RWPE2 (cell line): ENCODE measurements at regions not wholly inside any gene's neighbourhood (a gene's known extent, or its start where the extent isn't known, plus 50 kb on each side); places are given as distances from the start of the nearest gene placed in this dataset.
A peak's percentile ranks its signal among the peaks of the same experiment; 100 is the strongest.

ENCODE experiments used
- ATAC-seq: fragments of 200-7000 bp; cut with Tn5 transposase; 3 replicates; pipeline ENCODE4 v1.9.1; 2021; ENCODE audit warnings: low read depth
- DNase-seq: peaks from one replicate; pipeline ENCODE4 v3.0.0-alpha.2; 2020; ENCODE audit warnings: low spot score
- H3K27ac ChIP-seq: fragments of 450-650 bp; 2 replicates; pipeline ENCODE4 v1.5.1; 2017; ENCODE audit warnings: mild to moderate bottlenecking; ENCODE audit not compliant: poor library complexity, severe bottlenecking
- H3K27me3 ChIP-seq: fragments of 250-450 bp; sonication (Bioruptor Pico); 2 replicates; pipeline ENCODE4 v1.5.1; 2021; ENCODE audit warnings: mild to moderate bottlenecking, moderate library complexity; ENCODE audit not compliant: insufficient read depth, poor library complexity, severe bottlenecking
- H3K36me3 ChIP-seq: fragments of 250-450 bp; sonication (Bioruptor Pico); 2 replicates; pipeline ENCODE4 v1.5.1; 2020; ENCODE audit warnings: low read depth, mild to moderate bottlenecking, moderate library complexity
- H3K4me1 ChIP-seq: fragments of 250-450 bp; sonication (Bioruptor Pico); 2 replicates; pipeline ENCODE4 v1.5.1; 2021; ENCODE audit warnings: mild to moderate bottlenecking, moderate library complexity; ENCODE audit not compliant: insufficient read depth, poor library complexity, severe bottlenecking
- H3K4me3 ChIP-seq: fragments of 250-450 bp; sonication (Bioruptor Pico); 2 replicates; pipeline ENCODE4 v1.5.1; 2021; ENCODE audit warnings: mild to moderate bottlenecking, moderate library complexity; ENCODE audit not compliant: severe bottlenecking
- H3K9me3 ChIP-seq: fragments of 250-450 bp; sonication (Bioruptor Pico); 2 replicates; pipeline ENCODE4 v1.5.1; 2021; ENCODE audit warnings: mild to moderate bottlenecking, moderate library complexity; ENCODE audit not compliant: severe bottlenecking
- CTCF ChIP-seq: fragments of 450-650 bp; IDR thresholded peaks from one replicate; pipeline ENCODE4 v1.5.1; 2017; ENCODE audit warnings: mild to moderate bottlenecking, moderate library complexity; ENCODE audit not compliant: poor library complexity, severe bottlenecking

GRCh38 chr7:9083837-9084236 is 650.4 kb downstream of the NXPH1 start:
- TF ChIP-seq CTCF: no peak
- H3K27ac ChIP-seq: no peak overlapping the region
- DNase-seq (no peak), ATAC-seq (peak; percentile 46; the same call in 2 of the 3 replicates)
- no peaks in the 10 kb centered on the region for H3K4me1 ChIP-seq
- peaks cover 4% of the 10 kb centered on the region for H3K27me3 ChIP-seq
- no peaks in the 10 kb centered on the region for H3K36me3 ChIP-seq
- H3K9me3 ChIP-seq: no peaks in the 10 kb centered on the region
- H3K4me3 ChIP-seq: no peak overlapping the region

DNA sequence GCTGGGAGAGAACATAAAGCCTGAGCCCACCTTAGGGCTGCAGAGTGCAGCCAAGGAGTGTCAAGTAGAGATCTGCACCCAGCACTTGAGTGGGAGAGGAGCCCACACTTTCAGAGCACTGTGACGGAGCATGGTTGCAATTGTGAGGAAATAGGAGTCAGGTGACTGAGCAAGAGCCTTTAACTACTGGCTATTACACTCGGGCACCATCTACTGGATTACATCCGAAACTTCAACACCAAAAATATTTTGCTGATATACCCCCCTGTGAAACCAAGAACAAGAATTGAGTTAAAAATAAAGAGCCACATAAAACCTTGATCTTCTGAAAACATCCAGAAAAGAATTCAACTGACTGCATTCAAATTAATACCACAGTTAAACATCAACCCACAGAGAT is 657.9 kb downstream of the NXPH1 start:
- peak; percentile 28 for TF ChIP-seq CTCF
- Histone ChIP-seq H3K4me1 (no peaks in the 10 kb centered on the region), H3K27ac (no peak overlapping the region), H3K27me3 (no peaks in the 10 kb centered on the region), H3K4me3 (no peak overlapping the region), H3K36me3 (no peaks in the 10 kb centered on the region), H3K9me3 (no peaks in the 10 kb centered on the region)
- DNase-seq (no peak), ATAC-seq (no peak)

DNA sequence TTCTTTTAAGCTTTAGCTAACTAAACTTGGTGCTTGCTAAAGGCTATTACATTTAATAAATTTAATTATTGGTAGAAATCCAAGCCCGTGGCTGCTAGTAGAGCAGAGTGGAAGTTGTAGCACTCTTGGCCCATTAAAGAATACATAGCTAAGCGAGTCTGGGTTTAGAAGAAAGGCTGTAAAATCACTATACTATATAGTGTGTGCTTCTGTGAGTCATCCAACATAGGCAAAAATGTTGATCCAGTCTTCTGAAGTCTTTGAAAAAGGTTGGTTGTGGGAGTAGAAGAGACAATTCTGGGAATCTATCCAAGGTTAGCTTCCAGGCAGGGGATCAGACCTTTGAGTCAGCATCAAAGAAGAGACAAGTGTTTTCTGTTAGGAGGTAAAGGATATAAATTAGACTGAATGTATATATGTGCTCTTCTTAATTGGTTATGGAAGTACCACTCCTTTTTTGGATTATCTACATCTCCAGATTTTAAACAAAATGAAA is 664.2 kb downstream of the NXPH1 start:
- TF ChIP-seq CTCF: no peak
- Histone ChIP-seq H3K36me3 (no peaks in the 10 kb centered on the region), H3K27me3 (no peaks in the 10 kb centered on the region), H3K27ac (no peak overlapping the region), H3K4me3 (no peak overlapping the region), H3K9me3 (no peaks in the 10 kb centered on the region), H3K4me1 (no peaks in the 10 kb centered on the region)
- ATAC-seq: no peak
- DNase-seq: no peak

DNA sequence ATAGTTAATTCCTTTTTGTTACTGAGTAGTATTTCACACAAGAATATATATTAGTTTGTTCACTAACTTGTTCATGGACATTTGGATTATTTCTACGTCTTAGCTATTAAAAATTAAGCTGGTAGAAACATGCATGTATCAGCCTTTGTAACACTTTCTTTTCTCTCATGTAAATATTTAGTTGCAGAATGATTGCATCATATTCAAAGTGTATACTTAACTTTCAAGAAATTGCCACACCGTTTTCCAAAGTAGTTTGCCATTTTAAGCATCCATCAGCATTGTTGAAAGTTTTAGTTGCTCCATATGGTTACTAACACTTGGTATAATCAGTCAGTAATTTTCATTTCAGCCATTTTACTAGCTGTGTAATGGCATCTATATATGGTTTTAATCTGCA is 666.9 kb downstream of the NXPH1 start:
- H3K27ac ChIP-seq: no peak overlapping the region
- H3K36me3 ChIP-seq: no peaks in the 10 kb centered on the region
- TF ChIP-seq CTCF: no peak
- no peaks in the 10 kb centered on the region for H3K9me3 ChIP-seq
- no peaks in the 10 kb centered on the region for H3K4me1 ChIP-seq
- no peak overlapping the region for H3K4me3 ChIP-seq
- DNase-seq (no peak), ATAC-seq (no peak)
- H3K27me3 ChIP-seq: no peaks in the 10 kb centered on the region

GRCh38 chr7:9102846-9103245 is 669.4 kb downstream of the NXPH1 start:
- DNase-seq (no peak), ATAC-seq (no peak)
- Histone ChIP-seq H3K4me3 (no peak overlapping the region), H3K27me3 (no peaks in the 10 kb centered on the region), H3K27ac (no peak overlapping the region), H3K9me3 (no peaks in the 10 kb centered on the region), H3K36me3 (no peaks in the 10 kb centered on the region), H3K4me1 (no peaks in the 10 kb centered on the region)
- no peak for TF ChIP-seq CTCF
